ENCODE measurements at regions not wholly inside any gene's neighbourhood (a gene's known extent, or its start where the extent isn't known, plus 50 kb on each side); places are given as distances from the start of the nearest gene placed in this dataset.
"Not testable (repeated sequence)": the region's sequence is repeated elsewhere in the genome, so short reads cannot be mapped to it uniquely, and the experiment has no call there.

GRCh38 chr4:13678186-13678924 lies 50.8 kb upstream of the BOD1L1 start:
- DNase-seq: no peak

GRCh38 chr4:13681570-13681969 lies 54.0 kb upstream of the BOD1L1 start:
- DNase-seq: no peak

GRCh38 chr4:13694256-13694655 lies 66.7 kb upstream of the BOD1L1 start:
- DNase-seq: no peak

GRCh38 chr4:13698296-13698695 lies 70.8 kb upstream of the BOD1L1 start:
- no peak for DNase-seq

GRCh38 chr4:13700021-13700857 lies 72.7 kb upstream of the BOD1L1 start:
- no peak for DNase-seq

GRCh38 chr4:13700858-13701140 lies 73.3 kb upstream of the BOD1L1 start:
- not testable (repeated sequence) for DNase-seq

GRCh38 chr4:13701937-13702446 lies 74.5 kb upstream of the BOD1L1 start:
- DNase-seq: no peak

- DNase-seq: no peak
Measured at GRCh38 chr4:13703096-13703495, 75.6 kb upstream of the BOD1L1 start.

- DNase-seq: no peak
Measured at GRCh38 chr4:13704035-13704434, 76.5 kb upstream of the BOD1L1 start.

GRCh38 chr4:13704761-13705160 lies 77.2 kb upstream of the BOD1L1 start:
- DNase-seq: no peak

- no peak for DNase-seq
Measured at GRCh38 chr4:13705521-13706041, 78.1 kb upstream of the BOD1L1 start.

GRCh38 chr4:13706120-13706519 lies 78.6 kb upstream of the BOD1L1 start:
- DNase-seq: no peak

- DNase-seq: no peak
Measured at GRCh38 chr4:13706716-13707115, 79.2 kb upstream of the BOD1L1 start.

GRCh38 chr4:13710246-13710885 lies 82.8 kb upstream of the BOD1L1 start:
- DNase-seq: no peak

GRCh38 chr4:13711233-13711785 lies 83.8 kb upstream of the BOD1L1 start:
- no peak for DNase-seq

GRCh38 chr4:13721894-13722293 lies 94.4 kb upstream of the BOD1L1 start:
- DNase-seq: no peak

- DNase-seq: no peak
Measured at GRCh38 chr4:13722649-13723048, 95.1 kb upstream of the BOD1L1 start.

- peak in 1 of 2 donors; percentile 28 for DNase-seq
Measured at GRCh38 chr4:13728761-13729160, 101.2 kb upstream of the BOD1L1 start.

- DNase-seq: no peak
Measured at GRCh38 chr4:13731019-13731418, 103.5 kb upstream of the BOD1L1 start.

GRCh38 chr4:13733817-13734216 lies 106.3 kb upstream of the BOD1L1 start:
- no peak for DNase-seq

GRCh38 chr4:13750594-13750993 lies 123.1 kb upstream of the BOD1L1 start:
- DNase-seq: no peak

- not testable (repeated sequence) for DNase-seq
Measured at GRCh38 chr4:13761581-13761980, 134.1 kb upstream of the BOD1L1 start.

- DNase-seq: no peak
Measured at GRCh38 chr4:13762130-13762529, 134.6 kb upstream of the BOD1L1 start.

Data from hippocampal formation (tissue), 2 donors.